IMR-90 (cell line): ENCODE measurements at regions not wholly inside any gene's neighbourhood (a gene's known extent, or its start where the extent isn't known, plus 50 kb on each side); places are given as distances from the start of the nearest gene placed in this dataset.

Experiments used
- ATAC-seq: fragments of 200-7000 bp; cut with Tn5 transposase; 2 replicates; pipeline ENCODE4 v1.9.1; 2020; ENCODE audit warnings: low read depth, mild to moderate bottlenecking, moderate library complexity
- BruUV-seq: library from RNA; stranded (reverse); fragments of 400-500 nt; replicated peaks from 2 replicates; lab custom pipeline; 2021; lab: Mats Ljungman, UMichigan
- CTCF ChIA-PET: fragments of 300-600 bp; formaldehyde crosslinking; extraction: SDS; loops from one replicate; lab custom pipeline; 2021; ENCODE audit warnings: antibody characterized with exemption; lab: Yijun Ruan, JAX
- POLR2A ChIA-PET: fragments of 300-600 bp; sonication (Branson Sonifier 250); formaldehyde crosslinking; loops from one replicate; lab custom pipeline; 2022; ENCODE audit warnings: antibody characterized with exemption; ENCODE audit not compliant: unreplicated experiment; lab: Charles Lee
- DNase-seq: peaks from one replicate; pipeline ENCODE4 v3.0.0; 2013
- H2AFZ ChIP-seq: replicated peaks from 2 replicates; pipeline ENCODE3; 2013; ENCODE audit warnings: low read length, mild to moderate bottlenecking; ENCODE audit not compliant: poor library complexity
- H2AK5ac ChIP-seq: 2 replicates; pipeline ENCODE4 v1.6.1; 2013; ENCODE audit warnings: low read depth, low read length, inconsistent platforms
- H2AK9ac ChIP-seq: replicated peaks from 2 replicates; pipeline ENCODE3; 2013; ENCODE audit warnings: mild to moderate bottlenecking, low read depth, low read length, moderate library complexity; ENCODE audit not compliant: poor library complexity
- H2BK120ac ChIP-seq: 2 replicates; pipeline ENCODE4 v1.6.1; 2013; ENCODE audit warnings: low read depth, low read length, inconsistent platforms
- H2BK15ac ChIP-seq: 3 replicates; pipeline ENCODE4 v1.6.1; 2013; ENCODE audit warnings: low read depth, low read length, inconsistent platforms
- H2BK20ac ChIP-seq: 2 replicates; pipeline ENCODE4 v1.6.1; 2013; ENCODE audit warnings: low read depth, mild to moderate bottlenecking, inconsistent platforms, low read length, moderate library complexity
- H2BK5ac ChIP-seq: 2 replicates; pipeline ENCODE4 v1.6.1; 2013; ENCODE audit warnings: mild to moderate bottlenecking, low read depth, low read length, inconsistent platforms; ENCODE audit not compliant: poor library complexity, severe bottlenecking
- H3K14ac ChIP-seq: replicated peaks from 2 replicates; pipeline ENCODE4 v1.6.1; 2013; ENCODE audit warnings: low read depth, low read length, inconsistent platforms
- H3K18ac ChIP-seq: 2 replicates; pipeline ENCODE4 v1.6.1; 2013; ENCODE audit warnings: low read depth, low read length, control low read depth
- H3K23ac ChIP-seq: 2 replicates; pipeline ENCODE4 v1.6.1; 2013; ENCODE audit warnings: low read depth, low read length, inconsistent platforms
- H3K27ac ChIP-seq: 2 replicates; pipeline ENCODE4 v1.5.1; 2013; ENCODE audit warnings: mild to moderate bottlenecking, control low read depth, low read length; ENCODE audit not compliant: insufficient read depth
- H3K27me3 ChIP-seq: 2 replicates; pipeline ENCODE4 v1.6.1; 2013; ENCODE audit warnings: low read length; ENCODE audit not compliant: control insufficient read depth, insufficient read depth
- H3K36me3 ChIP-seq: 2 replicates; pipeline ENCODE4 v1.6.1; 2013; ENCODE audit warnings: low read length, mixed read lengths; ENCODE audit not compliant: control insufficient read depth, insufficient read depth
- H3K4ac ChIP-seq: 2 replicates; pipeline ENCODE4 v1.6.1; 2013; ENCODE audit warnings: low read depth, low read length, inconsistent platforms
- H3K4me1 ChIP-seq: 2 replicates; pipeline ENCODE4 v1.6.1; 2013; ENCODE audit warnings: low read length, mixed read lengths; ENCODE audit not compliant: control insufficient read depth, insufficient read depth
- H3K4me2 ChIP-seq: 2 replicates; pipeline ENCODE4 v1.6.1; 2013; ENCODE audit warnings: low read depth, mild to moderate bottlenecking, control low read depth, low read length, moderate library complexity
- H3K4me3 ChIP-seq: 2 replicates; pipeline ENCODE4 v1.5.1; 2013; ENCODE audit warnings: low read depth, mild to moderate bottlenecking, control low read depth, low read length, moderate library complexity; ENCODE audit not compliant: insufficient read depth
- H3K56ac ChIP-seq: 2 replicates; pipeline ENCODE4 v1.6.1; 2013; ENCODE audit warnings: low read length, inconsistent platforms; ENCODE audit not compliant: insufficient read depth; ENCODE audit errors: extremely low read depth
- H3K79me1 ChIP-seq, 2 experiments: 2 replicates each; pipeline ENCODE4 v1.6.1; 2013; ENCODE audit warnings: low read length in 2 of 2, inconsistent platforms in 1 of 2, low read depth in 1 of 2
- H3K9ac ChIP-seq: 2 replicates; pipeline ENCODE4 v1.6.1; 2013; ENCODE audit warnings: low read depth, low read length, control low read depth
- H3K9me1 ChIP-seq: 2 replicates; pipeline ENCODE4 v1.6.1; 2013; ENCODE audit warnings: low read length, inconsistent platforms; ENCODE audit not compliant: insufficient read depth
- H3K9me3 ChIP-seq: 2 replicates; pipeline ENCODE4 v1.6.1; 2013; ENCODE audit warnings: low read length; ENCODE audit not compliant: control insufficient read depth, insufficient read depth
- H4K20me1 ChIP-seq: 2 replicates; pipeline ENCODE4 v1.6.1; 2013; ENCODE audit warnings: low read length, inconsistent platforms; ENCODE audit not compliant: insufficient read depth
- H4K5ac ChIP-seq: 2 replicates; pipeline ENCODE4 v1.6.1; 2013; ENCODE audit warnings: mild to moderate bottlenecking, low read depth, low read length, control low read depth
- H4K8ac ChIP-seq, 2 experiments: 2 replicates each; pipeline ENCODE4 v1.6.1; 2013; ENCODE audit warnings: low read depth in 2 of 2, low read length in 2 of 2, control low read depth in 1 of 2, inconsistent platforms in 1 of 2
- H4K91ac ChIP-seq: 2 replicates; pipeline ENCODE4 v1.6.1; 2013; ENCODE audit warnings: low read depth, low read length, inconsistent platforms; ENCODE audit not compliant: insufficient read depth
- CEBPB ChIP-seq: IDR thresholded peaks from 2 replicates; pipeline ENCODE4 v1.6.1; 2012; ENCODE audit warnings: low read depth, low read length, improper control_type of control experiment
- CHD1 ChIP-seq: IDR thresholded peaks from 2 replicates; pipeline ENCODE4 v1.6.1; 2012; ENCODE audit warnings: low read depth, low read length, improper control_type of control experiment
- MAZ ChIP-seq: IDR thresholded peaks from 2 replicates; pipeline ENCODE4 v1.6.1; 2012; ENCODE audit warnings: low read depth, mild to moderate bottlenecking, low read length, improper control_type of control experiment, moderate library complexity, borderline replicate concordance
- RFX5 ChIP-seq: IDR thresholded peaks from 2 replicates; pipeline ENCODE4 v1.8.0; 2012; ENCODE audit warnings: low read depth, mild to moderate bottlenecking, low read length, moderate library complexity
- SMC3 ChIP-seq: fragments of 150-350 bp; IDR thresholded peaks from 2 replicates; pipeline ENCODE4 v1.6.1; 2016; ENCODE audit warnings: low read depth, mild to moderate bottlenecking, antibody characterized with exemption, low read length, moderate library complexity
- WGBS, 2 experiments: methylation state at CpG; one replicate each; pipeline versions ENCODE4 v1.1.5 to v1.1.7; 2013; ENCODE audit warnings: missing lambda C conversion rate in 2 of 2; ENCODE audit not compliant: insufficient read length in 1 of 2; ENCODE audit errors: extremely low coverage in 2 of 2; 5-methylcytosine and 5-hydroxymethylcytosine counted together
- dilution Hi-C: fragments of 300-500 bp; cut with HindIII; formaldehyde crosslinking; loops from one replicate; pipeline ENCODE4 v1.14.3; 2018; ENCODE audit warnings: low sequenced_read_pairs; ENCODE audit not compliant: unreplicated experiment
- in situ Hi-C: fragments of 300-500 bp; cut with MboI; formaldehyde crosslinking; loops from 3 replicates; pipeline ENCODE4 v1.14.3; 2019; ENCODE audit warnings: low sequenced_read_pairs, inconsistent platforms, mixed read lengths
- intact Hi-C: fragments of 100-400 bp; cut with micrococcal nuclease; formaldehyde crosslinking; loops from 2 replicates; pipeline ENCODE4 v1.10.0; 2022

GRCh38 chr7:128170461-128170860 is 70.6 kb upstream of the LEP start:
- intact Hi-C loops, result no loop called here
- Histone ChIP-seq H2BK5ac (no peak overlapping the region), H3K4ac (no peak overlapping the region), H3K9ac (no peak overlapping the region), H3K9me3 (no peaks in the 10 kb centered on the region), H2BK120ac (no peak overlapping the region), H3K36me3 (no peaks in the 10 kb centered on the region), H2BK15ac (no peak overlapping the region), H3K27ac (no peak overlapping the region), H3K23ac (no peak overlapping the region), H2BK20ac (no peak overlapping the region), H4K20me1 (no peaks in the 10 kb centered on the region; the same call in 1 of the 2 replicates), H3K4me1 (peaks cover 3% of the 10 kb centered on the region; the same call in 1 of the 2 replicates), H2AFZ (no peak overlapping the region), H4K91ac (no peak overlapping the region), H2AK9ac (no peak overlapping the region), H3K18ac (no peak overlapping the region), H4K8ac (no peak overlapping the region), H3K56ac (no peak overlapping the region), H2AK5ac (no peak overlapping the region), H3K14ac (no peak overlapping the region), H3K27me3 (peaks cover 79% of the 10 kb centered on the region), H3K4me2 (no peak overlapping the region), H3K79me1 (no peaks in the 10 kb centered on the region), H4K5ac (no peak overlapping the region), H3K4me3 (no peak overlapping the region), H3K9me1 (peaks cover 3% of the 10 kb centered on the region)
- TF ChIP-seq MAZ (no peak), CHD1 (no peak), RFX5 (no peak), SMC3 (no peak), CEBPB (no peak)
- DNase-seq (no peak), ATAC-seq (no peak)
- POLR2A ChIA-PET, result no interaction called here
- no CpG with 5 or more reads among the region's 1 CpG for WGBS, 2 experiments
- CTCF ChIA-PET, result interaction anchor here (1.5 kb wide), 1 partner anchor 9 kb away, joined by 3 read pairs; no protein-coding TSS in a partner anchor
- in situ Hi-C loops, result no loop called here
- dilution Hi-C loops, result no loop called here
- BruUV-seq, result no TSS peak
